Mesothelial cell of epicardium (in vitro differentiated cells): ENCODE measurements at regions not wholly inside any gene's neighbourhood (a gene's known extent, or its start where the extent isn't known, plus 50 kb on each side); places are given as distances from the start of the nearest gene placed in this dataset.

ENCODE experiments used
- DNase-seq, 2 experiments: peaks; one replicate each; pipeline ENCODE4 v3.0.0; 2021; ENCODE audit warnings: low spot score in 2 of 2; ENCODE audit not compliant: unreplicated experiment in 2 of 2
- H3K27ac Mint-ChIP-seq: 2 replicates; pipeline ENCODE4 v1.8.0; 2021; ENCODE audit warnings: mixed read lengths
- H3K27me3 Mint-ChIP-seq: 2 replicates; pipeline ENCODE4 v1.8.0; 2021; ENCODE audit warnings: low read depth, mixed read lengths
- H3K36me3 Mint-ChIP-seq: 2 replicates; pipeline ENCODE4 v1.8.0; 2021; ENCODE audit warnings: mixed read lengths
- H3K4me1 Mint-ChIP-seq: 2 replicates; pipeline ENCODE4 v1.8.0; 2021; ENCODE audit warnings: mixed read lengths
- H3K4me3 Mint-ChIP-seq: 2 replicates; pipeline ENCODE4 v1.8.0; 2021; ENCODE audit warnings: mild to moderate bottlenecking, moderate library complexity, mixed read lengths
- H3K9me3 Mint-ChIP-seq: 2 replicates; pipeline ENCODE4 v1.8.0; 2021; ENCODE audit warnings: mixed read lengths
- CTCF ChIP-seq: fragments of 200-600 bp; sonication (generic); IDR thresholded peaks from one replicate; pipeline ENCODE4 v1.5.0; 2021; ENCODE audit warnings: antibody characterized with exemption; ENCODE audit not compliant: unreplicated experiment

DNA sequence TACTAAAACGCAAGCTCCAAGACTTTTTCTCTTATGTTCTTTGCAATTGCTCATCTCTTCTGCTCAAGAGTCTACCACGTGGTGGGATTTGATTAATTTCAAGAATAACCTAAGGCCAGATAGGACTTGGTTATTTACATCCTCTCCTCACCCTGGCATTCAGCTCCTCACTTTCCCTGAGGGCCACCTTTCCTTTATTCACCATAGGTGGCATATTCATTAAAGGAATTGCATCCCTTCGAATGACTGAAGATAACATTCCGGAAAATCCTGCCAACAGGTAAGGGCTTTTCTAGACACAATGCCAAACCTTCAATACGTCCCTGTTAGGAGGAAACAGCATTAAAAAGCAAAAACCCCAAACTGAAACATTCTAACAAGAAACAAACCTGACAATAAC is 220.0 kb upstream of the KBTBD8 start:
- H3K4me1 Mint-ChIP-seq = no peaks in the 10 kb centered on the region

GRCh38 chr3:66778777-66779176 is 219.3 kb upstream of the KBTBD8 start:
- no peak for DNase-seq
- no peak for TF ChIP-seq CTCF
- no peak overlapping the region for H3K27ac Mint-ChIP-seq
- H3K9me3 Mint-ChIP-seq = peaks cover 3% of the 10 kb centered on the region
- H3K4me1 Mint-ChIP-seq = no peaks in the 10 kb centered on the region
- peaks cover 30% of the 10 kb centered on the region for H3K27me3 Mint-ChIP-seq
- no peaks in the 10 kb centered on the region for H3K36me3 Mint-ChIP-seq
- H3K4me3 Mint-ChIP-seq = no peak overlapping the region

More for the DNA sequence above, 220.0 kb upstream of the KBTBD8 start:
- peaks cover 30% of the 10 kb centered on the region for H3K27me3 Mint-ChIP-seq
- TF ChIP-seq CTCF = no peak
- H3K4me3 Mint-ChIP-seq = no peak overlapping the region
- no peak overlapping the region for H3K27ac Mint-ChIP-seq
- no peaks in the 10 kb centered on the region for H3K36me3 Mint-ChIP-seq
- DNase-seq = no peak
- H3K9me3 Mint-ChIP-seq = no peaks in the 10 kb centered on the region

GRCh38 chr3:66785191-66785909 is 212.8 kb upstream of the KBTBD8 start:
- no peaks in the 10 kb centered on the region for H3K36me3 Mint-ChIP-seq
- no peaks in the 10 kb centered on the region for H3K27me3 Mint-ChIP-seq
- no peak overlapping the region for H3K27ac Mint-ChIP-seq
- peaks cover 11% of the 10 kb centered on the region for H3K9me3 Mint-ChIP-seq
- DNase-seq = no peak
- TF ChIP-seq CTCF = no peak
- peaks cover 10% of the 10 kb centered on the region for H3K4me1 Mint-ChIP-seq
- no peak overlapping the region for H3K4me3 Mint-ChIP-seq

- Mint-ChIP-seq H3K36me3 (no peaks in the 10 kb centered on the region), H3K4me1 (peaks cover 10% of the 10 kb centered on the region), H3K9me3 (peaks cover 3% of the 10 kb centered on the region), H3K4me3 (no peak overlapping the region), H3K27ac (no peak overlapping the region), H3K27me3 (peaks cover 20% of the 10 kb centered on the region)
- no peak for TF ChIP-seq CTCF
- no peak for DNase-seq
Observed at GRCh38 chr3:66789580-66790237, 208.4 kb upstream of the KBTBD8 start.

GRCh38 chr3:66792086-66792485 is 206.0 kb upstream of the KBTBD8 start:
- Mint-ChIP-seq H3K9me3 (peaks cover 6% of the 10 kb centered on the region), H3K36me3 (no peaks in the 10 kb centered on the region), H3K4me3 (no peak overlapping the region), H3K27ac (no peak overlapping the region), H3K27me3 (peaks cover 22% of the 10 kb centered on the region), H3K4me1 (peaks cover 10% of the 10 kb centered on the region)
- DNase-seq = no peak
- TF ChIP-seq CTCF = no peak
